Stimulated activated CD4-positive, alpha-beta T cell treated with anti-CD3 and anti-CD28 coated beads, TNF-alpha, amount 100 ng/mL, for 24 hours (primary cell): ENCODE measurements at regions not wholly inside any gene's neighbourhood (a gene's known extent, or its start where the extent isn't known, plus 50 kb on each side); places are given as distances from the start of the nearest gene placed in this dataset.

ENCODE experiments used
- DNase-seq, 3 experiments: peaks; one replicate each; pipeline ENCODE4 v3.0.0-alpha.2; 2020; ENCODE audit warnings: low read depth in 3 of 3

GRCh38 chr5:141800617-141801016, 77.6 kb downstream of the PCDH1 start:
- DNase-seq = no peak

GRCh38 chr5:141799507-141800167, 78.6 kb downstream of the PCDH1 start:
- no peak for DNase-seq

- DNase-seq = no peak
Measured at GRCh38 chr5:141797425-141797824, 80.8 kb downstream of the PCDH1 start.

GRCh38 chr5:141795421-141795820, 82.8 kb downstream of the PCDH1 start:
- DNase-seq = no peak

DNA sequence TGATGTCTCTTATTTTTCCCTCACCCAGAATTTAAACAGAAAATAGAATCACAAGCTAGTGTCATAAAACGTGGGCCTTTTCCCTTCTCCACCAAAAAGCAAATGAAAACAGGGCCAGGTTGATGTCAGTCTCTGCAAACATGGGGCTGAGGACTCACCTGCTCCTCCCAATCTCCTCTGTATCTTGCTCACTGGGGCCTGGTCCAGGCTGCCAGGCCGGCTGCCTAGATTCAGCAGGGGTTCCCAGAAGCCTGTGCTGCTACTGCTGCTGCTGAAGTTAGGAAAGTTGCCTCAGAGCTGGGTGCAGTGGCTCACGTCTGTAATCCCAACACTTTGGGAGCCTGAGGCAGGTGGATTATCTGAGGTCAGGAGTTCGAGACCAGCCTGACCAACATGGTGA, 84.3 kb downstream of the PCDH1 start:
- no peak for DNase-seq

GRCh38 chr5:141793403-141793802, 84.8 kb downstream of the PCDH1 start:
- DNase-seq = no peak

DNA sequence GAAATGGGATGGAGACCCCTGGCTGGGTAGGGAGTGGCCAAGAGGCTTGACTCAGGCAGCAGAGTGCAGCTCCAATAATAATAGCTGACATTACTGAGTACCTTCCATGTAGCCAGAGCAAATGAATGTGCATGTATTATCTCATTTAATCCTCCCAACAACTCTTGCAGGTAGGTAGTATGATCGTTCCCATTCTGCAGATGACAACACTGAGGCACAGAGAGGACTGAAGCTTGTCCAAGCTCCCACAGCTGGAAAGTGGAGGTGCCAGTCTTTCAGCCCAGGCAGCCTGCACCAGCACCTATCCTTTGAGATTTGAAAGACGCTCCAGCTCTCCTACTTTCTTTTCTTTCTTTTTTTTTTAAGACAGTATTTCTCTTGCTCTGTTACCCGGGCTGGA, 87.6 kb downstream of the PCDH1 start:
- DNase-seq = no peak

DNA sequence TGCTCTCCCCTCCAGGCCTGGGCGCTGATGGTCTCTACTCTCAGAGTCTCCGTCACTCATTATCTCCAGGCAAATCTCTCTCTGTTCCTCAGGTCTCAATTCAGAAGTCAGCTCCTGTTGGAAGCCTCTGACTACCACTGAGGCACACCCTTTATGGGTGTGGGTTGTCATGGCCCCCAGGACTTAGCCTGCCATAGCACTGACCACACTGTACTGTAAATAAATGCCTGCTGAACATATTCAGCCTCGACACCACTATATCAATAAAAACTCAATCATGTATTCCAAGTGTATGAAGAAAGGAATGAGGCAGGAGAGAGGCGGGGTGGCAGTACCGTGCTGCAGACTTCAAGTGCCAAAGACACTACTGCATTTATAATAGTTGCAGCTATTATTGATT, 88.9 kb downstream of the PCDH1 start:
- no peak for DNase-seq

- no peak for DNase-seq
Measured at GRCh38 chr5:141788296-141788970, 89.8 kb downstream of the PCDH1 start.

DNA sequence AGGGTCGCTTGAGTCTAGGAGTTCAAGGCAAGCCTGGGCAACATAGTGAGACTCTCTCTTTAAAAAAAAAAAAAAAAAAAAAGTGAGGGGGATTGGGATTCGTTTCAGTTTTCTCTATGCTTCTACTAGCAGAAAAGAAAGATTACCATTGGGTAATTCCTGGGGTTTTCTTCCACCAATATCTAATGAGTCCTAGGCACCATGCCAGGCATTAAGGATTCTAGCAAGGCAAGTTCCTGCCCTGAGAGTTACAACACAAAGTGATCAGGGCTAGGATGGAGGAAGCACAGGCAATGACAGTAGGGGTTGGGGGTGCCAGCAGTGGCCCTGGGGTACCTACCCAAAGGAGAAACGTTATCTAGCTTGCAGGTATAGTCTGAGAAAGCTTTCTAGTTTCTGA, 90.8 kb downstream of the PCDH1 start:
- DNase-seq = no peak

DNA sequence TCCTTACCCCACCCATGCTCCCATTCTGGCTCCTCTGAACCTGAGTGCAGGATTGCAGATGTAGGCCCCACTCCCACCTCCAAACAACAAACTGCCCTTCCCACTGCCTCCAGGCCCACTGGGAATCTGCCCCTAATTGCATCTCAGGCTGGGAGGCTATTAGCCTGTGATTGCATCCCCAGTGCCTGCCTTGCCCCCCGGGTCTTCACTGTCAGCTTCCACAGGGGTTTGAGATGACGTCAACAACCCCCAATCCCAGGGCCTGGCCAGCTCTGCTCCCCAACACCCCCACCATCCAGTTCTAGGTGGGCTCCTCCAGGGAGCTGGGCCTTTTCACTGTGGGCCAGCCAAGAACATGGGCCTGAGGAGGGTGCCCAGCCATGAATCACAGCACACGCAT, 91.5 kb downstream of the PCDH1 start:
- no peak for DNase-seq

DNA sequence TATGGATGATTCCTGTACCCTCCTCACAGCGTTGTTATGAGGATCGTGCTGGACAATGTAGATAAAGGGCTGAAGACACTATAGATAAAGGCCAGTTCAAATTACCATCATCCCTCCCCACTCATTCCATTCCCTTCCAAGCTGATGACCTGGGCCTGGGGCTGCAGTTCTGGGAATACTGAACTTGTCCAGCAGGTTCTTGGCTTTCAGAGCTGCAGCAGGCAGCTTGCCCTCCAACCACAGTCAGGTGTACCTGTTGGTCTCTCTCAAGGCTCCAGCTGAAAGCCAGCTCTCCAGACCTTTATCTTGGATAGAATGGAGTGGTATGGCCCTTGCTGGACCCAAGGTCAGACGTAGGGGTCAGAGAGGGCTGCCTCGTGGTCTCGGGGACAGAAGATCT, 92.5 kb downstream of the PCDH1 start:
- no peak for DNase-seq

DNA sequence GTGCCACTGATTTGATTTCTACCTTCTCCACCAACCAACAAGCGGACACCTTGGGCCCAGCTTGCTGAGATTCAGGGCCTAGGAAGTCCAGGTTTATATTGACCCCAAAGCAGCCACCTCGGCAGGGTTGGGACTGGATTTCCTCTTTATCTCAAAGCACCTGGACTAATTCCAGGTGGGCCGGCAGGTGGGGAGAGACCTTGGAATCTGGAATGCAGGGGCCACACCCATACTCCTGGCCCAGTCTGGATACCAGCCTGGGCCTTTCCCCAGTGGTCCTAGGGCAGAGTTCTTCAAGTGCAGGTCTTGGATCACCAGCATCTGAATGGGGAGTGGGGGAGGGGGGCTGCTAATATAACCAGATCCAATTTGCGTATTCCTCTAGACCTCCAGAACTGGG, 93.1 kb downstream of the PCDH1 start:
- no peak for DNase-seq

GRCh38 chr5:141784529-141784928, 93.7 kb downstream of the PCDH1 start:
- DNase-seq = no peak

GRCh38 chr5:141783947-141784296, 94.3 kb downstream of the PCDH1 start:
- no peak for DNase-seq

DNA sequence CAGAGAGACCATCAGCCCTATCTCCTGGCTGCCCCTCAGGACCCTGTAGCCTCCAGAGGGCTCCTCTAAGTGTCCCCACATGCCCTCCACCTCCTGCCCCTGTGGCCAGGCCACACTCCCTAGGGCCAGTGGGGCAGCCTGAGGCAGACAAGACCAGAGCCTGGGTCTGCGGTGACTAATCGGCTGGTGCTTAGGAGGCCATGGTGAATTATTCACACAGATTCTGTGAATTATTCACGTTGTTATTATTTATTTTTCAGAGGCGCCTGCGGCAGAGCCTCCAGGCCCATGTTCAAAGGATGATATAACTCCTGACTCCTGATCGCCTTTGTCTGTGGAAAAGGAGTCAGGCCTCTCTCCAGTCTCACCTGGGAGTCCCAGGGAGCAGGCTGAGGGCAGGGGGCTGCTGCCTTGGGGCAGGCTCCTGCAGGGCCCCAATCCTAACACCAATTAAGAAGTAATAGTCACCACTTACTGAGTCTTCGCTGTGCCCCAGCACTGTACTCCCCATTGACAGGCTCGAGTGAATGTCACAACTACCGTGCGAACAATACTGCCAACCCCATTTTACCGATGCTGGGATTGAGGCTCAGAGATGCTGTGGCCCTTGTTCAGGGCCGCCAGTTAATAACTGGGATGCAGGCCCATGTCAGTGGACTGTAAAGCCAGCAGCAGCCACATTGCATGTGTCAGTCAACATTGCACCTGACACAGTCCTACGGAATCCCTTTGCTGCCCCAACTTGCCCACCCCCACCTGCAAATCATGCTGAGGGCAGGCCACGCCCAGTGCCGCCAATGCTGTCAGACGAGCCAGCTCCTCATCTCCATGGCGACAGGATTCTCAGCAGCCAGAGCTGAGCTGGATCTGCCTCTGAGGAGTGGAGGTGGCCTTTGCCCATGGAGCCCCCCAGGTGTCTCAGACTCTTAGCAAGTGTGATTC, 94.9 kb downstream of the PCDH1 start:
- DNase-seq = no peak

GRCh38 chr5:141781910-141782309, 96.3 kb downstream of the PCDH1 start:
- no peak for DNase-seq

DNA sequence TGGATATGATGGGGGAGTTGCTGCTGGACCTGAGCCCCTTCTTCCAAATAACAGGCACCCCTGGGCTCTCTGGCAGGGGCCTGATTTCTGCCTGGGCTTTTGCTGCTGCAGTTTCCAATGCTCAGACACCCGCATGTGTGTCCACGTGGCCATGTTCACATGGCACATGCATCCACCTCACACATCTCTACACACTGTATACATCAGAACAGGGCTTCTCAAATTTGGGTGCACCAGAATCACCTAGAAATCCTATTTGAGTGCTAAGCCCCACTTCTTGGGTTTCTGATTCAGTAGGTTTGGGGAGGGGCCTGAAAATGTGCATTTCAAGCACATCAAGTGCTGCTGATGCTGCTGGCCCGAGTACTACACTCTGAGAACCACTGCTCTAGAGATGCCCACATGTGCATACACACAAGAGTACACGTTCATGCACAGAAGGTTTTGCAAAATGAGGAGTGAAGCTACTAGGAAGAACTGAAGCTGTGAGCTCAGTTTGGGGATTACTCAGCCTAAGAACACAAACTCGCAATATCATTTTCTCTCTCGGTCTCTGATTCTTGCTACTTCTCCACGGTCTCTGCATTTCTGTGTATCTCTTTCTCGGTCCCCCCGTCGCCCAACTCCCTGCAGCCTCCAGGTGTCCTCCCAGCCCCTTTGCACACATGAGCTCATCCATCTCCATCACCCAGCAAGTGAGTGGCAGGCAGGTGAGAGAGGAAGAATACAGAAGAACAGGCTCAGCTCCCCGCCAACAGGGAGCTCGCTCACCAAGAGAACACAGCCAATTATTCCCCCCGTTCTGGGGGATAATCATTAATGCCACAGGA, 97.0 kb downstream of the PCDH1 start:
- no peak for DNase-seq

- DNase-seq = no peak
Measured at GRCh38 chr5:141780240-141780951, 97.8 kb downstream of the PCDH1 start.

DNA sequence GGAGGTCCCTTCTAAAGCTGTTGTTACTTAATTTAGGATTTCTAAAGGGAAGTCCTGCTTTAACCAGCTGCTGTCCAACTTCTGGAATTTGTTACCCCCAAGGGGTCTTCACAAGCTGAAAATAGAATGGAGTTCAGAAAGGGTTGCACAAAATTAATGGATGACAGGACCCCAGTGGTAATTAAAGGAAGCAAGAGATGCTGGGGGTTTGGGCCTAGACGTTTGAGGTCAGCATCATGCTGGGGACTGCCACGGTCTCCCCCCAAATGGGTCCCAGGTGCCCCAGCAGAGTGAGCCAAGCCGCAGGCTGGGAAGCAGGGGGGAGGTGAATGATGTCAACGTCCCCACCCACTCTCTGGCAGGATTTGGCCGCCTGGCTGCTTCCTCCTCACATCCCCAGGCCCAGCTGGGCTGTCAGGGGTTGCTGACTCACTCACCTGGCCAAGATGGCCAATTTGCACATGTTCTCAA, 97.5 kb upstream of the ARAP3 start:
- no peak for DNase-seq

- DNase-seq = no peak
Measured at GRCh38 chr5:141778683-141779082, 96.7 kb upstream of the ARAP3 start.
